Ectodermal cell (in vitro differentiated cells): ENCODE measurements at regions not wholly inside any gene's neighbourhood (a gene's known extent, or its start where the extent isn't known, plus 50 kb on each side); places are given as distances from the start of the nearest gene placed in this dataset.

Experiments used
- H3K27ac ChIP-seq: 2 replicates; pipeline ENCODE4 v1.7.0; 2013; ENCODE audit warnings: mild to moderate bottlenecking, low read depth, low read length; ENCODE audit not compliant: insufficient read depth, poor library complexity, severe bottlenecking
- H3K27me3 ChIP-seq: 2 replicates; pipeline ENCODE4 v1.7.0; 2013; ENCODE audit warnings: mild to moderate bottlenecking, low read length; ENCODE audit not compliant: insufficient read depth, control insufficient read depth, poor library complexity, severe bottlenecking
- H3K36me3 ChIP-seq: one replicate; pipeline ENCODE4 v1.7.0; 2013; ENCODE audit warnings: low read length; ENCODE audit not compliant: control insufficient read depth, insufficient read depth
- H3K4me1 ChIP-seq: one replicate; pipeline ENCODE4 v1.7.0; 2013; ENCODE audit warnings: low read length; ENCODE audit not compliant: control insufficient read depth, insufficient read depth
- H3K4me3 ChIP-seq: 2 replicates; pipeline ENCODE4 v1.7.0; 2013; ENCODE audit warnings: low read depth, low read length, control low read depth; ENCODE audit not compliant: insufficient read depth
- H3K9me3 ChIP-seq: 2 replicates; pipeline ENCODE4 v1.7.0; 2013; ENCODE audit warnings: mild to moderate bottlenecking, low read length, moderate library complexity; ENCODE audit not compliant: control insufficient read depth
- WGBS, 2 experiments: methylation state at CpG; one replicate each; pipeline ENCODE4 v1.1.7; 2013; ENCODE audit warnings: missing lambda C conversion rate in 2 of 2; 5-methylcytosine and 5-hydroxymethylcytosine counted together

GRCh38 chr1:200323856-200324400 lies 85.9 kb downstream of the ZNF281 start:
- 94 to 100% methylated on average over 2 of the region's 2 CpGs for WGBS, 2 experiments

GRCh38 chr1:200319148-200319547 lies 90.7 kb downstream of the ZNF281 start:
- no peaks in the 10 kb centered on the region for H3K27me3 ChIP-seq
- no peaks in the 10 kb centered on the region for H3K4me1 ChIP-seq
- no peaks in the 10 kb centered on the region for H3K9me3 ChIP-seq
- WGBS, 2 experiments = 50 to 79% methylated on average over 1 of the region's 1 CpG
- H3K27ac ChIP-seq = no peak overlapping the region
- no peak overlapping the region for H3K4me3 ChIP-seq
- H3K36me3 ChIP-seq = no peaks in the 10 kb centered on the region

More at GRCh38 chr1:200323856-200324400, 85.9 kb downstream of the ZNF281 start:
- Histone ChIP-seq H3K4me3 (no peak overlapping the region), H3K27ac (no peak overlapping the region), H3K27me3 (peaks cover 7% of the 10 kb centered on the region), H3K4me1 (no peaks in the 10 kb centered on the region), H3K36me3 (no peaks in the 10 kb centered on the region), H3K9me3 (no peaks in the 10 kb centered on the region)

DNA sequence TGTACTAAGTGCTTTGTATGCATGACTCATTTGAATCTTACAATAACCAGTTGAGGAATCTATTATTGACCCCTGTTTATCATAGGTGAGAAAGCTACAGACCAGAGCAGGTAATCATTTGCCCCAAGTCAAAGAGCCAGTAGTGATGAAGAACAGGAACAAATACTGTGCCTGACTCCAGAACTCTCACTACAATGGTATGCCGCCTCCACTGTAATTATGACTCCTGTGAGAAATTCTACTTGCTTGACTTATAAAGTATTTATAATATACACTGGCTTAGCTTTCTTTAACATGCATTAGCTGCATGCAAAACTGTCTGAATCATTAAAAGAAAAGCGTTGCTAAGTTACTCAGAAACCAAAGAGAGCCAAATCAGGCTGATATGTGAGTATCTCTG lies 92.6 kb downstream of the ZNF281 start:
- Histone ChIP-seq H3K4me1 (no peaks in the 10 kb centered on the region), H3K27ac (no peak overlapping the region), H3K27me3 (no peaks in the 10 kb centered on the region), H3K9me3 (no peaks in the 10 kb centered on the region), H3K36me3 (no peaks in the 10 kb centered on the region), H3K4me3 (no peak overlapping the region)
- 96 to 97% methylated on average over 2 of the region's 2 CpGs for WGBS, 2 experiments

DNA sequence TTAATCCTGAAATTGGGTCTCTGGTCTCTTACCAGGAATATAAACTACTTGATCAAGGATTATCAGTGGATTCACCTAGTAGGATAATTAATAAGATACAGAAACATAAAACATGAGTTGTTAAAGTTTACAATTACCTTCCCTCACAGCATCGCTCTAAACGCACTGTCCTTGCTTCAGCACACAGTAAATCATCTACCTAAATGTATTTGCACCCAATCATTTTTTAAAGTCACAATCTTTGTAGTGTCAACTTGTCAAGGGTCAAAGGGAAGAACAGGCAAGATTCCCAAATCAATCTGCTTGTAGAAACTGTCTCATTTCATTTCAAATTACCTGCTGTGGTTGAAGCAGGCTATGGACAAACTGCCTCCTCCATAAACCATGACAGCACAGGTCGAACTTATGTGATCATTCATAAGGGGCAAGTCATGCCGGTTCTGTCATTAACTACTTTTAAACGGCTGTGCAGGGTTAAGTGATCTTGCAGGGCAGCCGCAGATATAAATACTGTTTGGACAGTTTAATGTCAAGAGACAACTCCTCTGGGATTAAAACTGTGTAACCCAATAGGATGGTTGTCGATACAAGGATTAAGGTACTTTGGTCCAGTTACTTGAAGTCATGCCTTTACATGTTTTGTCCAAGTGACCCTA lies 93.6 kb downstream of the ZNF281 start:
- H3K9me3 ChIP-seq = no peaks in the 10 kb centered on the region
- 91 to 95% methylated on average over 7 of the region's 7 CpGs for WGBS, 2 experiments
- H3K27me3 ChIP-seq = no peaks in the 10 kb centered on the region
- no peak overlapping the region for H3K4me3 ChIP-seq
- H3K36me3 ChIP-seq = no peaks in the 10 kb centered on the region
- no peaks in the 10 kb centered on the region for H3K4me1 ChIP-seq
- no peak overlapping the region for H3K27ac ChIP-seq

GRCh38 chr1:200314085-200314750 lies 95.6 kb downstream of the ZNF281 start:
- Histone ChIP-seq H3K27ac (no peak overlapping the region), H3K27me3 (no peaks in the 10 kb centered on the region), H3K36me3 (no peaks in the 10 kb centered on the region), H3K4me3 (no peak overlapping the region), H3K9me3 (no peaks in the 10 kb centered on the region), H3K4me1 (no peaks in the 10 kb centered on the region)
- 70 to 77% methylated on average over 5 of the region's 5 CpGs for WGBS, 2 experiments

GRCh38 chr1:200311256-200311655 lies 98.6 kb downstream of the ZNF281 start:
- no peaks in the 10 kb centered on the region for H3K4me1 ChIP-seq

DNA sequence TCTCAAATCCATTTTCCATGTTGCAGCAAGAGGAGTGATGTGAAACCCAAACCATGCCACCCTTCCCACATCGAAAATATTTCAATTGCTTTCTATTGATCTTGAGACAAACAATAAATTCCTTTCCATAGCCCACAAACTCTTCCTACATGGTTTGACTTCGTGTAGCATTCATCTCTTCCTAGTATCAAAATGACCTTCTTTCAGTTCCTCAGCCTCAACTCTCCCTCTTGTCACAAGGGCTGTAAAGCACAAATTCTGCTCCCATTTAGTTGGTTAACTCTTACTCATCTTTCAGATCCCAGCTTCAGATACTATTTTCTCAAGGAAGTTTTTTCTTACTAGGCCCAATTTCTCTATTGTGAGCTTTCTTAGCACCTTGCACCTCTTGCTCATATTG lies 99.0 kb downstream of the ZNF281 start:
- Histone ChIP-seq H3K27ac (no peak overlapping the region), H3K4me1 (no peaks in the 10 kb centered on the region), H3K36me3 (no peaks in the 10 kb centered on the region), H3K4me3 (no peak overlapping the region), H3K27me3 (no peaks in the 10 kb centered on the region), H3K9me3 (no peaks in the 10 kb centered on the region)
- 89 to 93% methylated on average over 2 of the region's 2 CpGs for WGBS, 2 experiments

More at GRCh38 chr1:200311256-200311655, 98.6 kb downstream of the ZNF281 start:
- H3K9me3 ChIP-seq = no peaks in the 10 kb centered on the region
- no peaks in the 10 kb centered on the region for H3K36me3 ChIP-seq
- no peak overlapping the region for H3K4me3 ChIP-seq
- no peak overlapping the region for H3K27ac ChIP-seq
- WGBS, 2 experiments = no CpG with 5 or more reads among the region's 1 CpG
- no peaks in the 10 kb centered on the region for H3K27me3 ChIP-seq

DNA sequence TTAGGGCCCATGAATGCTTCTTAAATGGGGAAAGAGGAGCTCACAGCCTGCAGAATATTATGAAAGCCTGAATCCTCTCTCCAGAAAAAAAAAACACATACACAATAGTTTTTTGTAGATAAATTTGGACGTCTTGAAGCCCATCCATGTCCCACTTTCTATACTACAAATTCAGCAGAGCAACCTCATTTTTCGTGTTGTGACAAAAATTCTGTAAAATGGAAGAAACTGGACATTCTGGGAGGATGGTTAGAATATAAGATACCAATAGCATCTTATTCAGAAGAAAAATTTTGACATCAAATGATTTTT lies 102.1 kb downstream of the ZNF281 start:
- WGBS, 2 experiments = 80% methylated on average over 1 of the region's 2 CpGs; no CpG with 5 or more reads in 1 of the 2 experiments
- Histone ChIP-seq H3K36me3 (no peaks in the 10 kb centered on the region), H3K4me3 (no peak overlapping the region), H3K4me1 (no peaks in the 10 kb centered on the region), H3K27ac (no peak overlapping the region), H3K27me3 (peaks cover 19% of the 10 kb centered on the region), H3K9me3 (no peaks in the 10 kb centered on the region)

- no peaks in the 10 kb centered on the region for H3K9me3 ChIP-seq
- no peak overlapping the region for H3K27ac ChIP-seq
- no peaks in the 10 kb centered on the region for H3K36me3 ChIP-seq
- H3K4me1 ChIP-seq = peaks cover 4% of the 10 kb centered on the region
- no peak overlapping the region for H3K4me3 ChIP-seq
- peaks cover 24% of the 10 kb centered on the region for H3K27me3 ChIP-seq
- 50 to 55% methylated on average over 7 of the region's 8 CpGs for WGBS, 2 experiments
These were observed 102.7 kb downstream of the ZNF281 start for GRCh38 chr1:200306944-200307754.

DNA sequence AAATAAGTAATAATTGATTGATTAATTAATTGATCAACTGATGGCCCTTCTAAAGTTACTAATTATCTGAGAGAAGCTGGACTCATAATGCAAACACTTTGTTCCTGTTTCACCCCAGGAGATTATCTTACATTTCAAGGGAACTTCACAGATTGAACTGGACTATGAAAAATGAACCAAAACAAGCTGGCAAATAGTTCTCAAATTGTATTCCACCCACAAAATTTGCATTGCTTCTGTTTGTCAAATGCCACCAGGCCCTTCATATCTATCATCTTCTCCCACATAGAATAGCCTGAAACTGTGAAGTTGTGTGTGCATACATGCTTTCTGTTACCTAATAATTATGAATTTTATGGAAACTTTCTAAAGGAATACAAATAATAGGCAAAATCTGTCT lies 104.0 kb downstream of the ZNF281 start:
- Histone ChIP-seq H3K36me3 (no peaks in the 10 kb centered on the region), H3K9me3 (no peaks in the 10 kb centered on the region), H3K27ac (no peak overlapping the region), H3K4me1 (peaks cover 6% of the 10 kb centered on the region), H3K4me3 (no peak overlapping the region), H3K27me3 (peaks cover 38% of the 10 kb centered on the region)
